Astrocyte (in vitro differentiated cells and primary cell): ENCODE measurements at regions not wholly inside any gene's neighbourhood (a gene's known extent, or its start where the extent isn't known, plus 50 kb on each side); places are given as distances from the start of the nearest gene placed in this dataset.

ENCODE experiments used
- DNase-seq: peaks from one replicate; pipeline ENCODE4 v3.0.0-alpha.2; 2010; ENCODE audit warnings: low read depth
- FAIRE-seq: peaks from 2 replicates; lab custom pipeline; 2011; peaks lifted over from hg19 to GRCh38; lab: Jason Lieb, UNC
- H2AFZ ChIP-seq: 2 replicates; pipeline ENCODE4 v1.6.0; 2012; ENCODE audit warnings: low read depth, low read length, inconsistent platforms
- H3K27ac ChIP-seq: 2 replicates; pipeline ENCODE4 v1.5.1; 2011; ENCODE audit warnings: low read depth, low read length, inconsistent platforms
- H3K27me3 ChIP-seq: 2 replicates; pipeline ENCODE4 v1.6.0; 2011; ENCODE audit warnings: low read length, inconsistent platforms; ENCODE audit not compliant: insufficient read depth
- H3K36me3 ChIP-seq: 2 replicates; pipeline ENCODE4 v1.5.1; 2011; ENCODE audit warnings: low read length, inconsistent platforms; ENCODE audit not compliant: insufficient read depth
- H3K4me1 ChIP-seq: 2 replicates; pipeline ENCODE4 v1.5.1; 2011; ENCODE audit warnings: low read length, inconsistent platforms; ENCODE audit not compliant: insufficient read depth
- H3K4me2 ChIP-seq: 2 replicates; pipeline ENCODE4 v1.6.0; 2012; ENCODE audit warnings: low read length, inconsistent platforms
- H3K4me3 ChIP-seq: 2 replicates; pipeline ENCODE4 v1.5.1; 2011; ENCODE audit warnings: low read depth, mild to moderate bottlenecking, low read length, inconsistent platforms; ENCODE audit not compliant: insufficient read depth
- H3K79me2 ChIP-seq: 2 replicates; pipeline ENCODE4 v1.6.0; 2012; ENCODE audit warnings: mild to moderate bottlenecking, low read length, inconsistent platforms; ENCODE audit not compliant: insufficient read depth
- H3K9ac ChIP-seq: 2 replicates; pipeline ENCODE4 v1.6.0; 2012; ENCODE audit warnings: mild to moderate bottlenecking, low read length, inconsistent platforms
- H3K9me3 ChIP-seq: 2 replicates; pipeline ENCODE4 v1.5.1; 2012; ENCODE audit warnings: low read depth, mild to moderate bottlenecking, low read length, inconsistent platforms; ENCODE audit not compliant: insufficient read depth
- H4K20me1 ChIP-seq: 2 replicates; pipeline ENCODE4 v1.6.0; 2012; ENCODE audit warnings: low read length, inconsistent platforms; ENCODE audit not compliant: insufficient read depth
- H3K27ac Mint-ChIP-seq: one replicate; pipeline ENCODE4 v1.8.0; 2021; ENCODE audit warnings: mild to moderate bottlenecking, mixed read lengths; ENCODE audit not compliant: unreplicated experiment
- H3K27me3 Mint-ChIP-seq: one replicate; pipeline ENCODE4 v1.8.0; 2021; ENCODE audit warnings: low read depth, mixed read lengths; ENCODE audit not compliant: unreplicated experiment
- H3K36me3 Mint-ChIP-seq: one replicate; pipeline ENCODE4 v1.8.0; 2021; ENCODE audit warnings: low read depth, mixed read lengths; ENCODE audit not compliant: unreplicated experiment
- H3K4me1 Mint-ChIP-seq: one replicate; pipeline ENCODE4 v1.8.0; 2021; ENCODE audit warnings: low read depth, mixed read lengths; ENCODE audit not compliant: unreplicated experiment
- H3K4me3 Mint-ChIP-seq: one replicate; pipeline ENCODE4 v1.8.0; 2021; ENCODE audit warnings: mild to moderate bottlenecking, moderate library complexity, mixed read lengths; ENCODE audit not compliant: unreplicated experiment
- H3K9me3 Mint-ChIP-seq: one replicate; pipeline ENCODE4 v1.8.0; 2021; ENCODE audit warnings: mild to moderate bottlenecking, mixed read lengths; ENCODE audit not compliant: unreplicated experiment
- CTCF ChIP-seq: IDR thresholded peaks from 2 replicates; pipeline ENCODE4 v1.5.1; 2011; ENCODE audit warnings: low read depth, mild to moderate bottlenecking, inconsistent platforms, low read length, moderate library complexity; ENCODE audit not compliant: insufficient read depth
- EZH2 ChIP-seq: IDR thresholded peaks from 2 replicates; pipeline ENCODE4 v1.6.1; 2012; ENCODE audit warnings: mild to moderate bottlenecking, low read length, inconsistent platforms; ENCODE audit not compliant: insufficient read depth

- no peak overlapping the region for H3K4me3 ChIP-seq
- no peak overlapping the region for H3K27ac ChIP-seq
- FAIRE-seq (no peak), DNase-seq (no peak)
- no peaks in the 10 kb centered on the region for H3K36me3 ChIP-seq
- H3K4me1 Mint-ChIP-seq, result peaks cover 27% of the 10 kb centered on the region
- no peak overlapping the region for H3K4me3 Mint-ChIP-seq
- peaks cover 13% of the 10 kb centered on the region for H3K36me3 Mint-ChIP-seq
- no peak overlapping the region for H2AFZ ChIP-seq
- TF ChIP-seq EZH2, result no peak
- no peak for TF ChIP-seq CTCF
- H3K79me2 ChIP-seq, result no peaks in the 10 kb centered on the region
- no peak overlapping the region for H3K9ac ChIP-seq
- no peak overlapping the region for H3K4me2 ChIP-seq
- H3K4me1 ChIP-seq, result peaks cover 19% of the 10 kb centered on the region
- H3K9me3 ChIP-seq, result peaks cover 10% of the 10 kb centered on the region
- no peak overlapping the region for H3K27ac Mint-ChIP-seq
- no peaks in the 10 kb centered on the region for H3K27me3 Mint-ChIP-seq
- H3K9me3 Mint-ChIP-seq, result peaks cover 18% of the 10 kb centered on the region
- no peaks in the 10 kb centered on the region for H4K20me1 ChIP-seq
- no peaks in the 10 kb centered on the region for H3K27me3 ChIP-seq
These were observed 195.4 kb upstream of the ARL4C start for GRCh38 chr2:234691968-234692955.

- Histone ChIP-seq H3K4me2 (peak overlapping the region; percentile 11), H2AFZ (no peak overlapping the region), H3K9ac (no peak overlapping the region), H3K4me3 (no peak overlapping the region), H3K4me1 (peaks cover 24% of the 10 kb centered on the region), H3K27me3 (no peaks in the 10 kb centered on the region), H4K20me1 (no peaks in the 10 kb centered on the region), H3K79me2 (no peaks in the 10 kb centered on the region), H3K36me3 (no peaks in the 10 kb centered on the region), H3K27ac (no peak overlapping the region), H3K9me3 (peaks cover 5% of the 10 kb centered on the region)
- FAIRE-seq (no peak), DNase-seq (no peak)
- Mint-ChIP-seq H3K9me3 (peaks cover 9% of the 10 kb centered on the region), H3K27ac (no peak overlapping the region), H3K36me3 (peaks cover 6% of the 10 kb centered on the region), H3K27me3 (no peaks in the 10 kb centered on the region), H3K4me1 (peaks cover 36% of the 10 kb centered on the region), H3K4me3 (no peak overlapping the region)
- TF ChIP-seq CTCF (no peak), EZH2 (no peak)
These were observed 194.3 kb upstream of the ARL4C start for GRCh38 chr2:234691214-234691575.
